ENCODE measurements at regions not wholly inside any gene's neighbourhood (a gene's known extent, or its start where the extent isn't known, plus 50 kb on each side); places are given as distances from the start of the nearest gene placed in this dataset.
"Not testable (repeated sequence)": the region's sequence is repeated elsewhere in the genome, so short reads cannot be mapped to it uniquely, and the experiment has no call there.

- peaks cover 9% of the 10 kb centered on the region; the same call in 1 of the 2 replicates for H3K4me1 Mint-ChIP-seq (ENCODE audit: low read depth)
- H3K4me3 Mint-ChIP-seq = no peak overlapping the region
- no peak for TF ChIP-seq CTCF (IDR thresholded peaks at IDR 0.05)
- H3K36me3 Mint-ChIP-seq (ENCODE audit: low read depth) = peaks cover 4% of the 10 kb centered on the region; the same call in 1 of the 2 replicates
- H3K27ac Mint-ChIP-seq = no peak overlapping the region; the same call in 1 of the 2 replicates
- no peaks in the 10 kb centered on the region for H3K27me3 Mint-ChIP-seq (ENCODE audit: insufficient read depth)
- no peaks in the 10 kb centered on the region for H3K9me3 Mint-ChIP-seq
- DNase-seq = no peak
These were observed 176.5 kb upstream of the PDE7B start for GRCh38 chr6:135675026-135675425.

DNA sequence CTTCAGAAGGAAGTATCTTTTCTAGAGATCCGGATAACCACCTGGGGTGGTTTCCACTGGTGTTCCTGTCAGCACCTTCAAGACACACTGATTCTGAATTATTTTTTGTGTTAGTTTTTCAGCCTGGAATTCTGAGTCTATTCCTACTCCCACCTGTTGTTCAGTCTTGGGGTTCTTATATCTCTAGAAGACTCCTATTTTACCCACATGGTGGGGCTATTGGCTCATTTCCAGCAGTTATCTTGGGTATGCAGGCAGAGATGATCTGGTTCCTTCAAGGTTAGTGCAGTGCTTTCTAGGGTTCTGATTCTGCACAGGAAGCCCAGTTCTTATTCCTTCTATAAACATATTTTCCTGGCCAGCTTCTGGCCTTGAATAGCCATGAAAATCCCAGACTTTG, 175.6 kb upstream of the PDE7B start:
- Mint-ChIP-seq H3K27me3 (ENCODE audit: insufficient read depth) (no peaks in the 10 kb centered on the region), H3K9me3 (no peaks in the 10 kb centered on the region), H3K4me3 (no peak overlapping the region), H3K4me1 (ENCODE audit: low read depth) (peaks cover 9% of the 10 kb centered on the region; the same call in 1 of the 2 replicates), H3K36me3 (ENCODE audit: low read depth) (peaks cover 4% of the 10 kb centered on the region; the same call in 1 of the 2 replicates), H3K27ac (no peak overlapping the region)
- peak; percentile 44 for TF ChIP-seq CTCF (IDR thresholded peaks at IDR 0.05)
- peak; percentile 19 for DNase-seq

- Mint-ChIP-seq H3K27ac (no peak overlapping the region), H3K27me3 (ENCODE audit: insufficient read depth) (no peaks in the 10 kb centered on the region), H3K4me1 (ENCODE audit: low read depth) (peaks cover 12% of the 10 kb centered on the region), H3K4me3 (no peak overlapping the region), H3K36me3 (ENCODE audit: low read depth) (no peaks in the 10 kb centered on the region), H3K9me3 (no peaks in the 10 kb centered on the region)
- DNase-seq = no peak
- no peak for TF ChIP-seq CTCF (IDR thresholded peaks at IDR 0.05)
These were observed 170.3 kb upstream of the PDE7B start for GRCh38 chr6:135680964-135681913.

DNA sequence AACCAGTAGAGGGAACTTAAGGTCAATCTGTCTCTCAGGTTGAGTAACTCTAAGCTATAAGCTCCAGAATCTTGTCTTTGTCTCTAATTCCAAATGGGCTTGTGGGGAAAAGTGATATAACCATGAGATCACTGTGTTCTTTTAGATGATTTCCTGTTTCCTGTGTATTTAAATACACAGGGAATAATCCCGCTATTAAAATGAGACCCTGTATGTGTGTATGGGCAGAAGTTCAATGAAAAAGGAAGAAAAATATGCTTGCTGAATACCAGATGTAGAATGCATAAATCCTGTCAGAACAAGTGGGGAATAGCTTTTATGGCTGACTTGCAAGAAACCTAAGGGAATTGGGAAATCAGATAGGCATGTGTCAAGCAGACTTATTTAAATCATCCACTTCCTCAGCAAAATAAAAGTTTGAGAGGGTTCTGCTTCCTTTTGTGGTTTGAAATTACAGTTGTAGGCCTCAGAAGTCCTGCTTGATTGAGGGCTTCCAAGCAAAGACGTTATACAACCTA, 164.7 kb upstream of the PDE7B start:
- no peak for DNase-seq
- no peak for TF ChIP-seq CTCF (IDR thresholded peaks at IDR 0.05)
- peaks cover 31% of the 10 kb centered on the region for H3K4me1 Mint-ChIP-seq (ENCODE audit: low read depth)
- peak overlapping the region; percentile 28 for H3K27ac Mint-ChIP-seq
- no peak overlapping the region for H3K4me3 Mint-ChIP-seq
- H3K27me3 Mint-ChIP-seq (ENCODE audit: insufficient read depth) = no peaks in the 10 kb centered on the region
- H3K36me3 Mint-ChIP-seq (ENCODE audit: low read depth) = no peaks in the 10 kb centered on the region
- H3K9me3 Mint-ChIP-seq = no peaks in the 10 kb centered on the region

- H3K27me3 Mint-ChIP-seq (ENCODE audit: insufficient read depth); DNase-seq; H3K4me3 Mint-ChIP-seq; H3K36me3 Mint-ChIP-seq (ENCODE audit: low read depth); H3K9me3 Mint-ChIP-seq; H3K27ac Mint-ChIP-seq: not testable (repeated sequence)
- peaks cover 42% of the 10 kb centered on the region for H3K4me1 Mint-ChIP-seq (ENCODE audit: low read depth)
These were observed 163.0 kb upstream of the PDE7B start for GRCh38 chr6:135688476-135688875.

GRCh38 chr6:135692426-135692825, 159.1 kb upstream of the PDE7B start:
- Mint-ChIP-seq H3K4me3 (no peak overlapping the region), H3K9me3 (no peaks in the 10 kb centered on the region), H3K4me1 (ENCODE audit: low read depth) (peaks cover 26% of the 10 kb centered on the region), H3K36me3 (ENCODE audit: low read depth) (no peaks in the 10 kb centered on the region), H3K27ac (no peak overlapping the region), H3K27me3 (ENCODE audit: insufficient read depth) (no peaks in the 10 kb centered on the region)
- DNase-seq = no peak
- TF ChIP-seq CTCF (IDR thresholded peaks at IDR 0.05) = no peak

Data from HFFc6 (cell line).